A549 (cell line): ENCODE measurements at regions not wholly inside any gene's neighbourhood (a gene's known extent, or its start where the extent isn't known, plus 50 kb on each side); places are given as distances from the start of the nearest gene placed in this dataset.

Experiments
- ATAC-seq, 2 experiments: fragments of 200-7000 bp in 1 of 2; fragments of >200 bp in 1 of 2; cut with Nextera tagmentation in 1 of 2; cut with Tn5 transposase in 1 of 2; 3 replicates each; pipeline versions ENCODE4 v1.8.0 to v1.9.1; 2018 to 2020; ENCODE audit warnings: mild to moderate bottlenecking in 1 of 2, moderate library complexity in 1 of 2
- CTCF ChIA-PET: fragments of 300-600 bp; sonication (Branson Sonifier 250); formaldehyde crosslinking; extraction: SDS; loops from one replicate; lab custom pipeline; 2021; ENCODE audit warnings: antibody characterized with exemption, inconsistent platforms; lab: Yijun Ruan, JAX
- POLR2A ChIA-PET: fragments of 350-600 bp; formaldehyde crosslinking; extraction: SDS; loops from one replicate; lab custom pipeline; 2021; ENCODE audit warnings: antibody characterized with exemption, inconsistent platforms; lab: Yijun Ruan, JAX
- DNase-seq, 2 experiments: peaks; one replicate each; pipeline versions ENCODE4 v3.0.0 to v3.0.0-alpha.2; 2011 to 2016; ENCODE audit warnings: low read depth in 1 of 2, low spot score in 1 of 2
- FAIRE-seq: peaks from 2 replicates; lab custom pipeline; 2011; peaks lifted over from hg19 to GRCh38; lab: Jason Lieb, UNC
- H3K27ac ChIP-seq, 2 experiments: fragments of >200 bp; sonication (Bioruptor Twin); formaldehyde crosslinking; 3 replicates each; pipeline ENCODE4 v1.5.1; 2016 to 2017
- H3K4me1 ChIP-seq: fragments of >200 bp; sonication (Bioruptor Twin); formaldehyde crosslinking; 3 replicates; pipeline ENCODE4 v1.6.1; 2016
- H3K4me2 ChIP-seq: fragments of >200 bp; sonication (Bioruptor Twin); formaldehyde crosslinking; 3 replicates; pipeline ENCODE4 v1.6.1; 2016
- H3K4me3 ChIP-seq: fragments of >200 bp; sonication (Bioruptor Twin); formaldehyde crosslinking; 3 replicates; pipeline ENCODE4 v1.5.1; 2016
- H3K9me3 ChIP-seq: fragments of >200 bp; sonication (Bioruptor Twin); formaldehyde crosslinking; 3 replicates; pipeline ENCODE4 v1.6.1; 2016
- CHD2 ChIP-seq: fragments of 150-350 bp; IDR thresholded peaks from 2 replicates; pipeline ENCODE4 v1.6.1; 2014; ENCODE audit warnings: low read length; ENCODE audit not compliant: partially characterized antibody
- CHD4 ChIP-seq: fragments of 200-600 bp; sonication (generic); IDR thresholded peaks from 2 replicates; pipeline ENCODE4 v1.6.1; 2016; ENCODE audit warnings: antibody characterized with exemption, mild to moderate bottlenecking, borderline replicate concordance
- CTCF ChIP-seq: fragments of >200 bp; sonication (Bioruptor Twin); formaldehyde crosslinking; IDR thresholded peaks from 3 replicates; pipeline ENCODE4 v1.5.1; 2016
- ELK1 ChIP-seq: fragments of 150-350 bp; IDR thresholded peaks from 2 replicates; pipeline ENCODE4 v1.6.1; 2014; ENCODE audit warnings: low read depth, mild to moderate bottlenecking, low read length
- EP300 ChIP-seq, 2 experiments: fragments of >200 bp; sonication (Bioruptor Twin); formaldehyde crosslinking; IDR thresholded peaks; 2 replicates in 1 of 2; 3 replicates in 1 of 2; pipeline ENCODE4 v1.6.1; 2016 to 2017
- FOSB ChIP-seq: fragments of 250-450 bp; sonication (Bioruptor Pico); IDR thresholded peaks from 2 replicates; pipeline ENCODE4 v1.5.0; 2020; ENCODE audit warnings: mild to moderate bottlenecking, moderate library complexity
- FOSL2 ChIP-seq, 2 experiments: fragments of 450-650 bp in 1 of 2; fragments of >200 bp in 1 of 2; sonication (Bioruptor Twin) in 1 of 2; formaldehyde crosslinking; IDR thresholded peaks; 2 replicates each; pipeline versions ENCODE4 v1.5.0 to v1.6.1; 2016 to 2020; ENCODE audit warnings: mild to moderate bottlenecking in 1 of 2, moderate library complexity in 1 of 2
- FOXS1 ChIP-seq: fragments of 250-450 bp; sonication (Bioruptor Pico); IDR thresholded peaks from 2 replicates; pipeline ENCODE4 v1.5.0; 2020; ENCODE audit warnings: mild to moderate bottlenecking, moderate library complexity
- GATA3 ChIP-seq: IDR thresholded peaks from 2 replicates; pipeline ENCODE4 v1.6.1; 2012; ENCODE audit warnings: borderline replicate concordance
- HES2 ChIP-seq: fragments of >200 bp; sonication (Bioruptor Twin); formaldehyde crosslinking; IDR thresholded peaks from 2 replicates; pipeline ENCODE4 v1.6.1; 2016
- HEYL ChIP-seq: fragments of 250-450 bp; sonication (Bioruptor Pico); IDR thresholded peaks from 2 replicates; pipeline ENCODE4 v1.8.0; 2021; ENCODE audit warnings: mild to moderate bottlenecking, moderate library complexity
- JUNB ChIP-seq: fragments of >200 bp; sonication (Bioruptor Twin); formaldehyde crosslinking; IDR thresholded peaks from 2 replicates; pipeline ENCODE4 v1.6.1; 2016
- KDM1A ChIP-seq: fragments of 200-600 bp; sonication (generic); IDR thresholded peaks from 2 replicates; pipeline ENCODE4 v1.6.1; 2016; ENCODE audit warnings: low read depth, mild to moderate bottlenecking
- KDM5A ChIP-seq: fragments of 200-600 bp; sonication (generic); IDR thresholded peaks from 2 replicates; pipeline ENCODE4 v1.6.1; 2016; ENCODE audit warnings: antibody characterized with exemption, mild to moderate bottlenecking
- MAZ ChIP-seq: fragments of 150-350 bp; IDR thresholded peaks from 2 replicates; pipeline ENCODE4 v1.6.1; 2014; ENCODE audit warnings: antibody characterized with exemption, low read depth, low read length, borderline replicate concordance
- RCOR1 ChIP-seq: fragments of 150-350 bp; IDR thresholded peaks from 2 replicates; pipeline ENCODE4 v1.6.1; 2014; ENCODE audit warnings: antibody characterized with exemption, low read length, low read depth
- REST ChIP-seq: fragments of 200-600 bp; sonication (generic); IDR thresholded peaks from 2 replicates; pipeline ENCODE4 v1.6.1; 2016; ENCODE audit warnings: antibody characterized with exemption, mild to moderate bottlenecking, moderate library complexity
- TFCP2L1 ChIP-seq: fragments of 250-450 bp; sonication (Bioruptor Pico); IDR thresholded peaks from 2 replicates; pipeline ENCODE4 v1.5.0; 2021; ENCODE audit warnings: mild to moderate bottlenecking
- ZSCAN20 ChIP-seq: fragments of 250-450 bp; sonication (Bioruptor Pico); IDR thresholded peaks from 2 replicates; pipeline ENCODE4 v1.8.0; 2022; ENCODE audit warnings: mild to moderate bottlenecking, moderate library complexity
- WGBS: methylation state at CpG from one replicate; pipeline ENCODE4 v1.1.6; 2017; ENCODE audit errors: missing lambda C conversion rate; 5-methylcytosine and 5-hydroxymethylcytosine counted together

GRCh38 chr21:40950970-40951369, 104.0 kb upstream of the DSCAM start:
- Histone ChIP-seq H3K4me3 (no peak overlapping the region), H3K9me3 (no peaks in the 10 kb centered on the region), H3K4me2 (no peak overlapping the region), H3K27ac (no peak overlapping the region), H3K4me1 (no peaks in the 10 kb centered on the region)
- ATAC-seq: no peak
- ChIA-PET CTCF (no interaction called here), POLR2A (no interaction called here)
- FAIRE-seq: no peak
- TF ChIP-seq CTCF (no peak), MAZ (no peak), KDM5A (no peak), REST (no peak), HES2 (no peak), ELK1 (no peak), FOXS1 (CRISPR knock-in tag) (no peak), GATA3 (no peak), CHD4 (no peak)
- DNase-seq: no peak

GRCh38 chr21:40952551-40953323, 105.8 kb upstream of the DSCAM start:
- no peaks in the 10 kb centered on the region for H3K9me3 ChIP-seq
- no peak for FAIRE-seq
- DNase-seq: no peak
- no peak for ATAC-seq
- TF ChIP-seq FOSL2 (IDR thresholded peaks at IDR 0.05): no peak
- TF ChIP-seq FOSL2 (CRISPR knock-in tag; IDR thresholded peaks at IDR 0.05): no peak
- no peak for TF ChIP-seq FOSB
- TF ChIP-seq JUNB: no peak
- TF ChIP-seq EP300 (IDR thresholded peaks at IDR 0.05): no peak
- no peak for TF ChIP-seq ZSCAN20 (CRISPR knock-in tag)
- TF ChIP-seq TFCP2L1 (CRISPR knock-in tag): no peak
- TF ChIP-seq HEYL: no peak
- no peak for TF ChIP-seq CHD2
- TF ChIP-seq RCOR1: no peak
- TF ChIP-seq KDM1A: no peak
- WGBS: 6% methylated on average over 6 of the region's 6 CpGs
- no peak overlapping the region for H3K4me2 ChIP-seq
- H3K27ac ChIP-seq: no peak overlapping the region
- no peaks in the 10 kb centered on the region for H3K4me1 ChIP-seq
- ChIA-PET POLR2A (no interaction called here), CTCF (no interaction called here)
- H3K4me3 ChIP-seq: no peak overlapping the region
